WI38 (cell line): ENCODE measurements at regions not wholly inside any gene's neighbourhood (a gene's known extent, or its start where the extent isn't known, plus 50 kb on each side); places are given as distances from the start of the nearest gene placed in this dataset.

ENCODE experiments used
- H3K4me3 ChIP-seq: 2 replicates; pipeline ENCODE4 v1.5.1; 2011; ENCODE audit warnings: low read depth, mild to moderate bottlenecking, control low read depth, low read length
- CTCF ChIP-seq: IDR thresholded peaks from 2 replicates; pipeline ENCODE4 v1.5.1; 2012; ENCODE audit warnings: low read depth, mild to moderate bottlenecking, control low read depth, low read length

- no peak overlapping the region for H3K4me3 ChIP-seq
- TF ChIP-seq CTCF, result no peak
These were observed 258.7 kb upstream of the ADGRL4 start for GRCh38 chr1:79264975-79265818.

GRCh38 chr1:79264285-79264684 lies 257.8 kb upstream of the ADGRL4 start:
- no peak for TF ChIP-seq CTCF
- H3K4me3 ChIP-seq, result no peak overlapping the region

- no peak overlapping the region for H3K4me3 ChIP-seq
- TF ChIP-seq CTCF, result no peak
These were observed 256.3 kb upstream of the ADGRL4 start for GRCh38 chr1:79262745-79263258.

GRCh38 chr1:79259390-79260336 lies 253.1 kb upstream of the ADGRL4 start:
- no peak overlapping the region for H3K4me3 ChIP-seq
- peak; percentile 27; the same call in 1 of the 2 replicates for TF ChIP-seq CTCF

GRCh38 chr1:79255421-79255820 lies 248.9 kb upstream of the ADGRL4 start:
- no peak overlapping the region for H3K4me3 ChIP-seq
- no peak for TF ChIP-seq CTCF

- TF ChIP-seq CTCF, result no peak
These were observed 246.1 kb upstream of the ADGRL4 start for GRCh38 chr1:79252598-79252997.

More at GRCh38 chr1:79252598-79252997, 246.1 kb upstream of the ADGRL4 start:
- H3K4me3 ChIP-seq, result no peak overlapping the region
